ENCODE measurements at regions not wholly inside any gene's neighbourhood (a gene's known extent, or its start where the extent isn't known, plus 50 kb on each side); places are given as distances from the start of the nearest gene placed in this dataset.

GRCh38 chr1:94325377-94326302 is 88.3 kb upstream of the ARHGAP29 start:
- no peak for DNase-seq

DNA sequence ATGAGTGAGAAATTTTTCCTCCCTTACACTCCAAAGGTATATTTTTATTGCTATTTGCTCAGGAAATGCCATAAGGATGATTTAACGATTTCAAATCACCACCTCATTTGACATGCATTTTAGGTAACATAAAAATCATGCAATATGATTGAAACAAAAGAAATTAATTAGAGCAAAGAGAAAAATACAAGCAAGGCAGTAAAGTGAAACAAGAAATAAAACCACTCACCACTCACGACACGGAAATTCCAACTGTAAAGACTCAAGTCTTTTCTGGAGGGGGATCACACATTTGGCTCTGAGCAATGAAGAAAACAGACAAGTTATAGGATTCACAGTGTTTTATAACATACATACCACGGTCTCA is 86.8 kb upstream of the ARHGAP29 start:
- no peak for DNase-seq

- no peak for DNase-seq
Measured at GRCh38 chr1:94323311-94324177, 86.2 kb upstream of the ARHGAP29 start.

DNA sequence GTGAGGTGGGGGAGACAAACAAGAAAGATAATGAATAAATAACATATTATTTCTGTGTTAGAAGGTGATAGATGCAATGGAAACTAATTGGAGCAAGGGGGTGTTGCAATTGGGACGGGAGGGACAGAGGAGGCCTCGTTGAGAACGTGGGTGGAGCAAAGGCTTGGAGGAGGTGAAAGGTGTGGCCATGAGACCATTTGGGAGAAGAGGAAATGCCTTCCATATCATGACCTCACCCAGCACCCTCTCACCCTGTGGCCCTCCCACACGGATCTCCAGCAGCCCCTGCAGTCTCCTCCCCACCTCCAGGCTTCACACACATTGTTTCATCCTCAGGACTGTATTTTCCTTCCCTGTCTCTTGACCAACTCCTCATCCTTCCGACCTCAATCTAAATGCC is 85.3 kb upstream of the ARHGAP29 start:
- DNase-seq: no peak

DNA sequence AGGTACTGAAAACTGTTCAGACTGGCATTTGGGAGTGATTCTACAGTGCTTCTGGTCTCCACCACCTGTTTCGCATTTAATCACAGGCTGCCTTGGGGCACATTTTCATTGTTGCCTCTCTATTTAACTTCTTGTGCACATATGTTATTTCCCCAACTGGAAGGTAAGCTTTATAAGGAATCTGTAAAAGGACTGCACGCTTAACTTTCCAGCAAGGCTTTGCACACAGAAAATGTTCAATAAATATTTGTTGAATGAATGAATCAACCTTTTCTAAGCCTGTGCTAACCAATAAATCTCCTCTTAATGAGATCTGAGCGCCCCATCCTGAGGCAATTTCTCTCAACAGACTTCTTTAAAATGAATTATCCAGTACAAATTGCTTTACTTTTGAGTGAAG is 84.3 kb upstream of the ARHGAP29 start:
- no peak for DNase-seq

DNA sequence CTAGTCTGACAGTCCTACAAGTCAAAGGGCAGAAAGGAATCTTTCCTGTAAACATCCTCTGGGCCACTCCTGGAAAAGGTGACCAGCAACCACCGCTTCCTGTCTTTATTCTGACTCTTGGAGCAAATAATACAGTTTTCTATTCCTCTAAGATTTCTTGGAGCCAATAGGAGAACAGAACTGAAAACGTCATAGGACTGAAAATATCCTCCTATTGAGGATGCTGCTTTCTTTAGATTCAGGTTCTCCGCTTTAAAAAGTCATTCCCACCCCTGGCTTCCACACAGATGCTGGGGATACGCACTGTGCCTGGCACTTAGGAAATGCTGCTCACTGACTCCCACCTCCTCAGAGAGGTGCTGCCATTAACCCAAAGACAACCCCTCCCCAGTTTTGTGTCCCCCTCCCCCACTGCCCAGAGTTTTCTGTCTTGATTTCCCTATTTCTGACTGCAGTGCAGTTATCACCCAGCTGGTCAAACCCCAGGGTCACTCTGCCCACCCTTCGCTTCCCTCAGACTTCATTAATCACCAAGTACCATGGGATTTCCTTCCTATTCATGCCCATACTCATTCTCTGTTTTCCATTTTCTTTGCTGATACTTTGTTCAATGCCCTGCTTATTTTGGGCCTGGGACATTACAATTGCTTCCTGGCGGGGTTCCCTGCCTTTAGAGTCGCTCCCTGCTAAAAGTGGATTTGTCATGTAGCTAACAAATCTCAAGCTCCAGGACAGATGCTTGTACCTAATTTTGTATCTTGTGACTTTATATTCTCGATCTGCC is 82.1 kb upstream of the ARHGAP29 start:
- DNase-seq: no peak

GRCh38 chr1:94318505-94319030 is 81.2 kb upstream of the ARHGAP29 start:
- no peak for DNase-seq

DNA sequence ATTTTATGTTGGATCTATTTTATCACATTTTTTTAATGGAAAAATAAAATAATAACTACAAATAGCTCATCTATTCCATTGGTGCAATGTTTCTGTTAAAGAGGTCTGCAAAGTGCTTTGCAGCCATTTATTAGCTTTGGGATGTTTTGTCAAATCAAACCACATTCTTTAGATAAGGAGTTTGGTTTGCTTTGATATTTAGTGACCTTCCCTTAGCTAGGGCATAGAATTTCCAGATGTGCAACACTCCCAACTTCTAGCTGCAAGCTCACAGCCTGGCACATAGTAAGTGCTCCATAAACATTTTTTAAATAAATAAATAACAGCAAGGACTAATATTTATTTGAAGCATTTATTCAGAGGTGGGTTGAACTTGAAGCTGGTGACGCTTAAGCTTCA is 80.4 kb upstream of the ARHGAP29 start:
- no peak for DNase-seq

GRCh38 chr1:94316836-94317789 is 79.7 kb upstream of the ARHGAP29 start:
- DNase-seq: no peak

DNA sequence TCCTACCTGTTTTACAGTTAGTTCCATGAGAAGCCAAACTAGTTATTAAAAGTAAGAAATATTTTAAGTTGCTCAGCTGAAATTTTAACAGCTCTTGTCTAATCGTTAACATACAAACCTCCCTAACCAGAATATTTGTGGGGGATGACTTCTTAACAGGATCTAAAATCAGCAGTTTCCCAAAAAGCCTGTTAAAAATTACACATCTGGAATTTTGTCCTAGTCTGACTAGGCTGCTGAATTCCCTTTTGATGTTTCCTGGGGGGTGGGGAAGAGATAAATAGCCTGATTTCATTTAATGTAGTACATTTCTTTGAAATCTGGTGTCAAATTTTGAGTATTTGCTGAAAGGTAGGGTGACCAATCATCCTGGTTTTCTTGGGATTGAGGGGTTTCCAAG is 78.8 kb upstream of the ARHGAP29 start:
- DNase-seq: no peak

DNA sequence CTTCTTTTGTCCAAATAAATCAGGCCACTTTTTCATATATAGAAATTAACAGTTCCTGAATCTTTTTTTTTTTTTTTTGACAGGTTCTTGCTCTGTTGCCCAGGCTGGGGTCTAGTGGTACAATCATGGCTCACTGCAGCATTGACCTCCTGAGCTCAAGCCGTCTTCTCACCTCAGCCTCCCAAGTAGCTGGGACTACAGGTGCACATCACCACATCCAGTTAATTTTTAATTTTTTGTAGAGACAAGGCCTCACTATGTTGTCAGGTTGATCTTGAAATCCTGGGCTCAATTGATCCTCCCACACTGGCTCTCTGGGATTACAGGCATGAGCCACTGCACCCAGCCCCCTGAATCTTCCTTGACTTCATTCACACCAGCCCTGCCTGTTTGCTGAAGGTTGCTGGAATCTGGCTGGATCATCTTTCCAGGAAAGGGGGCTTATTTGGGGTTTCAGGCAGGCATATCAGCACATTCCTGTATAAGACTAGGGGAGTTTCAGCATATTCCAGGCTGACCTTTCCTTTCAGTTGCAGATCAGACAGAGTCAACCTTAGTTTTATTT is 78.2 kb upstream of the ARHGAP29 start:
- no peak for DNase-seq

- no peak for DNase-seq
Measured at GRCh38 chr1:94314222-94314858, 77.0 kb upstream of the ARHGAP29 start.

- DNase-seq: no peak
Measured at GRCh38 chr1:94310570-94311270, 73.3 kb upstream of the ARHGAP29 start.

DNA sequence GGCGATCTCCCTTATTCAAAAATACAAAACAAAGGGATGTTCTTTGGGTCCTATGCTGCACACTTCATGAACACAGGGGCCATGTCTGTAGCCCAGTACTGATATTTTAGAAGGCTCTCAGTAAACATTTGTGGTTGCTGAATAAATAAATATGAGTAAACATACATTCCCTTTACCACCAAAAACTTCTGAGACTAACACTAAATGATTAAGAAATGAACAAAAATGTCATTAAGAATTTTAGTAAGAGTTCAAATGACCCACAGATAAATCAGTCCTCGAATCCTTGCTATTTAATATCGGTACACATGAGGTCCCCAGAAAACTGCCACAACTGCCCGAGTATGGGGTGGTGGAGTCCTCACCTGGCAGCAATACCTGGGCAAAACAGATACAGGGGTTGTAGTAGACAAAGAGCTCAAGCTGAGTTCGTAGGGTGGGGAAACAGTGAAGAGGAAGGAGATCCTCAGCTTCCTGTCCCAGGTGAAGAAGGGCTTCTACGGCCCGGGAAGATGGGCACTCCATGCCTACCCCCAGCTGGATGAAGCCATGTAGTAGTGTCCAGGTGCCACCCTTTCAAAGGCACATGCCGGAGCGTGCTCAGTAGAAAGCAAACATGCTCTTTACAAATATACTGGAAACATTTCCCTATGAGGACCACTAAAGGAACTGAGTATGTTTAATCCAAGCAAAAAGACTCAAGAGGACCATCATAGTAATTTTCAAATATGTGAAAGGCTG is 72.6 kb upstream of the ARHGAP29 start:
- DNase-seq: no peak

DNA sequence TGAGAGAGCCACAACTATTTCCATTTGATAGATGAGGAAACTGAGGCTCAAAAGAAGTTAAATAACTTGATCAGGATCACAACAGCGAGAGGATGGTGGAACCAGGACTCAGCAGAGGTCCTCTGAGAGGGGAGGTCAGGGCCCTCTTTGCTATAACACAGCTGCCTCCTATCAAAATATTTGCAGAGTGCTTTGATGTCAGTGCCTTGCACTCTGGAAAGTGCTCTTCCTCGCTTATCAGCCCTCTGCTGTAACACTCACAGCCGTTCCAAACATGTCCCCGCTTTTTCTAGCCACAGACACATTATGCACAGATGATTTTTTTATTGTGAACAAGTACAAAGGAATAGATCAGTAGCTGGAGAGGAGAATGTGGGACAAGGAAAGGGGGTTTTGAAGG is 71.8 kb upstream of the ARHGAP29 start:
- no peak for DNase-seq

GRCh38 chr1:94306521-94306920 is 69.1 kb upstream of the ARHGAP29 start:
- no peak for DNase-seq

GRCh38 chr1:94305704-94306103 is 68.3 kb upstream of the ARHGAP29 start:
- DNase-seq: no peak

DNA sequence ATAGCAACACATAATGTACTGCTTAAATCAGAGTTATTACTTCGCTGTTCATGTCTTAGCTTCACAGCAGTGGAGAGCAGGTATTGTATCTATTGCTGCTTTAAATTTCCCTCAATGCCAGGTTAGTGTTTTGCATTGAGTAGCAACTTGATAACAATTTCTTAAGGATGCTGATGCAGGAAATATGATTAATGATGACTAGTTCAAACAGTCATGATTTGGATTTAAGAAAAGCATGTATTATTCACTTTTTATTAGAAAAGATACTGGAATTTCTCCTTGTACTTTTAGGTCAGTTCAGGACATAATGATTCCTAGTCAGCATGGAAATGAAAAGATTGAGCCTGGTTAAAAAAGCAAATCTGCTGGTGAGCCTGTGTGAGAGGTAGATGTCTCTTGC is 67.2 kb upstream of the ARHGAP29 start:
- no peak for DNase-seq

DNA sequence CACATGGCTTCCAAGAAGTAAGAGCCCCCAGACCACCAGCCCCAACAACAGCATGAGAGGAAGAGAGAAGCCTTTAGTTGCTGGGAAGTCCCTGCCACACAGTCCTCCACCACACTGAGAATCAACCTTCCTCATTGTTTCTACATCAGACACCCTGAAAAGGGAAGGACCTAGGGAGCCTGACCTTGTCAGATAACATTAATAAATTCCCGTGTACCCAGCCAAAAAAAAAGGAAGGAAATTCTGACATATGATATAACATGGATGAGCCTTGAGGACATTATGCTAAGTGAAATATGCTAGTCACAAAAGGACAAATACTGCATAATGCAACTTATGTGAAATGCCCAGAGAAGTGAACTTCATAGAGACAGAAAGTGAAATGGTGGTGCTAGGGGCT is 65.6 kb upstream of the ARHGAP29 start:
- DNase-seq: no peak

- DNase-seq: no peak
Measured at GRCh38 chr1:94302497-94302896, 65.1 kb upstream of the ARHGAP29 start.
